ENCODE measurements at regions not wholly inside any gene's neighbourhood (a gene's known extent, or its start where the extent isn't known, plus 50 kb on each side); places are given as distances from the start of the nearest gene placed in this dataset.

- TF ChIP-seq EZH2 (IDR thresholded peaks at IDR 0.05; ENCODE audit: insufficient read depth, poor library complexity, severe bottlenecking): no peak
- TF ChIP-seq EZH2phosphoT487 (IDR thresholded peaks at IDR 0.05; ENCODE audit: insufficient read depth, low read depth): no peak
Measured at GRCh38 chr5:97628031-97628430, 445.0 kb upstream of the RIOK2 start.

All from GM23248 (cell line).